ENCODE measurements at regions not wholly inside any gene's neighbourhood (a gene's known extent, or its start where the extent isn't known, plus 50 kb on each side); places are given as distances from the start of the nearest gene placed in this dataset.

GRCh38 chr1:238005116-238005515, 114.4 kb upstream of the ZP4 start:
- no peak for TF ChIP-seq CTCF (conservative IDR thresholded peaks at IDR 0.05)
- no peak for TF ChIP-seq EZH2 (IDR thresholded peaks at IDR 0.05; ENCODE audit: low read depth)
